PFSK-1 (cell line): ENCODE measurements at regions not wholly inside any gene's neighbourhood (a gene's known extent, or its start where the extent isn't known, plus 50 kb on each side); places are given as distances from the start of the nearest gene placed in this dataset.

Experiments
- FOXP2 ChIP-seq: optimal IDR thresholded peaks from 2 replicates; pipeline ENCODE3; 2011; ENCODE audit warnings: borderline replicate concordance, control low read depth, inconsistent platforms; ENCODE audit not compliant: insufficient read depth; ENCODE audit errors: extremely low read length, extremely low read depth
- POLR2AphosphoS5 ChIP-seq: IDR thresholded peaks from 2 replicates; pipeline ENCODE4 v1.6.1; 2012; ENCODE audit warnings: low read depth, mild to moderate bottlenecking, control low read depth, low read length, moderate library complexity
- SIN3A ChIP-seq: IDR thresholded peaks from 2 replicates; pipeline ENCODE4 v1.6.1; 2012; ENCODE audit warnings: mild to moderate bottlenecking, low read length, moderate library complexity, borderline replicate concordance; ENCODE audit not compliant: insufficient read depth
- TAF1 ChIP-seq: IDR thresholded peaks from 2 replicates; pipeline ENCODE4 v1.6.1; 2012; ENCODE audit warnings: low read length, control low read depth, borderline replicate concordance; ENCODE audit not compliant: insufficient read depth
- TF ChIP-seq, protein P1 (sequence below), 2 experiments: IDR thresholded peaks; 2 replicates each; pipeline versions ENCODE4 v1.6.1 to v1.8.0; 2011 to 2012; ENCODE audit warnings: low read depth in 2 of 2, low read length in 2 of 2, control low read depth in 1 of 2, inconsistent platforms in 1 of 2, mild to moderate bottlenecking in 1 of 2, moderate library complexity in 1 of 2; ENCODE audit not compliant: insufficient read depth in 1 of 2

DNA sequence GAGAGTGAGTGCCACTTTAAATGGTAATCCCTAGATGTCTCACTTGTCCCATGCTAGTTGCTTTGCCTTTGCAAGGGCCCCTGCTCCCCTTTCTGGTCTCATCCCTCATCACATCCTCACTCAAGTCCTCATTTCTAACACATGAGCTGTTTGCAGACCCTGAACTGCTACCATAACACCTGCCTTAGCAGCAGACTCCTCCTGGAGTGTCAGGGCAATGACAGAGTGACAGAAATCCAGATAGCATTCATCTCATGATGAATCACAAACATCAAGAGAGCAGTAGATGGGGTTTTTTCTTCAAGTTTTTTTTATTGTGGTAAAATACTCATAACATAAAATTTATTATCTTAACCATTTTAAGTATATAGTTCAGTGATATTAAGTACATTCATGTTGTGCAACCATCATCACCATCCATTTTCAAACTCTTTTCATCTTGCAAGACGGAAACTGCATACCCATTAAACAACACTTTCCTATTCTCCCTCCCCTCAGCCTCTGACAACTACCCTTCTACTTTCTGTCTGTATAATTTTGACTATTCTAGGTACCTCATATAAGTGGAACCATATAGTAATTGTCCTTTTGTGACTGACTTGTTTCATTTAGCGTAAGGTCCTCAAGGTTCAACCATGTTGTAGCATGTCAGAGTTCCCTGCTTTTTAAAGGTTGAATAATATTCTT lies 133.2 kb upstream of the RPS6KA3 start:
- no peak for TF ChIP-seq TAF1
- TF ChIP-seq, protein P1, sequence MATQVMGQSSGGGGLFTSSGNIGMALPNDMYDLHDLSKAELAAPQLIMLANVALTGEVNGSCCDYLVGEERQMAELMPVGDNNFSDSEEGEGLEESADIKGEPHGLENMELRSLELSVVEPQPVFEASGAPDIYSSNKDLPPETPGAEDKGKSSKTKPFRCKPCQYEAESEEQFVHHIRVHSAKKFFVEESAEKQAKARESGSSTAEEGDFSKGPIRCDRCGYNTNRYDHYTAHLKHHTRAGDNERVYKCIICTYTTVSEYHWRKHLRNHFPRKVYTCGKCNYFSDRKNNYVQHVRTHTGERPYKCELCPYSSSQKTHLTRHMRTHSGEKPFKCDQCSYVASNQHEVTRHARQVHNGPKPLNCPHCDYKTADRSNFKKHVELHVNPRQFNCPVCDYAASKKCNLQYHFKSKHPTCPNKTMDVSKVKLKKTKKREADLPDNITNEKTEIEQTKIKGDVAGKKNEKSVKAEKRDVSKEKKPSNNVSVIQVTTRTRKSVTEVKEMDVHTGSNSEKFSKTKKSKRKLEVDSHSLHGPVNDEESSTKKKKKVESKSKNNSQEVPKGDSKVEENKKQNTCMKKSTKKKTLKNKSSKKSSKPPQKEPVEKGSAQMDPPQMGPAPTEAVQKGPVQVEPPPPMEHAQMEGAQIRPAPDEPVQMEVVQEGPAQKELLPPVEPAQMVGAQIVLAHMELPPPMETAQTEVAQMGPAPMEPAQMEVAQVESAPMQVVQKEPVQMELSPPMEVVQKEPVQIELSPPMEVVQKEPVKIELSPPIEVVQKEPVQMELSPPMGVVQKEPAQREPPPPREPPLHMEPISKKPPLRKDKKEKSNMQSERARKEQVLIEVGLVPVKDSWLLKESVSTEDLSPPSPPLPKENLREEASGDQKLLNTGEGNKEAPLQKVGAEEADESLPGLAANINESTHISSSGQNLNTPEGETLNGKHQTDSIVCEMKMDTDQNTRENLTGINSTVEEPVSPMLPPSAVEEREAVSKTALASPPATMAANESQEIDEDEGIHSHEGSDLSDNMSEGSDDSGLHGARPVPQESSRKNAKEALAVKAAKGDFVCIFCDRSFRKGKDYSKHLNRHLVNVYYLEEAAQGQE (IDR thresholded peaks at IDR 0.05; ENCODE audit: insufficient read depth in 1 of 2, low read depth in 2 of 2, low read length in 2 of 2): no peak
- no peak for TF ChIP-seq POLR2AphosphoS5
- TF ChIP-seq FOXP2: no peak

DNA sequence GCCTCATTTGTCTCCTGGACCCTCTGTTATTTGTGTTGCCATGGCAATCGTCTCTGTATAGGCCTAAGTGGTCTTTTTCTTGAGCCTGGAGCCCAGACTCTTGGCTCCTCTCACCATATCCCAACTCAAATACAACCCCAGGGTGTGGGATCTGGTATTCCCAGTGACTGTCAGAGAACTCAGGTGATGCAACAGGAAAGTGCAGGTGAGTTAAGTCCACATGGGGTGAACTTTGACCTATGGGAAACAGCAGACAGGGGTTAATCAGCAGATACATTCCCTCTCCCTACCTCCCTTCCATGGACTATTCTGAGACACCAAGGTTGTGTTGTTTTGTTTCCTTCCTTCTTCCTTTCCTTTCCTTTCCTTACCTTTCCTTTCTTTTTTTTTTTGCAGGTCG lies 130.9 kb upstream of the RPS6KA3 start:
- TF ChIP-seq SIN3A: no peak
- TF ChIP-seq FOXP2: no peak
- TF ChIP-seq TAF1: no peak
- TF ChIP-seq, protein P1 (IDR thresholded peaks at IDR 0.05; ENCODE audit: insufficient read depth in 1 of 2, low read depth in 2 of 2, low read length in 2 of 2): no peak
- TF ChIP-seq POLR2AphosphoS5: no peak

DNA sequence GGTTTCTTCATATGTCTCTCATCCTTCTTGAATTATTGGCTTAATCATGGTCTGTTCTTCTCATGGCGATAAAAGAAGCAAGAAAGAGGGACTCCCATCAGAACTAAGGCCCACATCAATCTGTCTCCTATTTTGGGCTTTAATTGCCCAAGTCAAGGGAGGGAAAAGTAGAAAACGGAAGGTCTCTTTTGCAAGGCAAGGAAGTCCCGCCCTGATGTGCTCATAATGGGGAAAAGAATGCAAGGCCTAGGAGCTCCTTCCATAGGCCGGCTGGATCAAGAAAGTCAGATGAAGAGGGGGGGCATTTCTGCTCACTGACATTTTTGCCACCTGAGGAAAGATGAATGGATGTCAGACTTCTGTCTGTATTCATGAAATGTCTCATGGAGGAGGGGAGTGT lies 127.7 kb upstream of the RPS6KA3 start:
- TF ChIP-seq, protein P1 (IDR thresholded peaks at IDR 0.05; ENCODE audit: insufficient read depth in 1 of 2, low read depth in 2 of 2, low read length in 2 of 2): no peak
- no peak for TF ChIP-seq POLR2AphosphoS5
- TF ChIP-seq SIN3A: no peak
- TF ChIP-seq FOXP2: no peak
- TF ChIP-seq TAF1: no peak

DNA sequence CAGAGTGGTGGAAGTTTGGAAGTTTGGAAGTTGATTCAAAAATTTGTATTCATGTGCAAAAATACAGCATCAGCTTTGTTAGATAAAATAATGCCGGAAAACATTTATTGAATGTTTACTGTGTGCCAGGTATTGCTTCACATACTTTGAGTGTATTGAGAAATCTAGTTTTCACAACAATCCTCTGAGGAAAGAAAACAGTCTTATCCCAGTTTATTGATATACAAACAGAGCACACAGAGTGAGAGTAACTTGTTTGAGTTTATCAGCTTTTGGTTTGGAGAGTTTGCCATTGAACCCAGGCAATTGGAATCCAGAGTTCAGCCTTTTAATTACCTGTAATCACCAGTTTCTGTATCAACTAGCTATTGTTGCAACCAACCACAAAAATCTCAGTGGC lies 127.2 kb upstream of the RPS6KA3 start:
- no peak for TF ChIP-seq POLR2AphosphoS5
- no peak for TF ChIP-seq SIN3A
- no peak for TF ChIP-seq FOXP2

DNA sequence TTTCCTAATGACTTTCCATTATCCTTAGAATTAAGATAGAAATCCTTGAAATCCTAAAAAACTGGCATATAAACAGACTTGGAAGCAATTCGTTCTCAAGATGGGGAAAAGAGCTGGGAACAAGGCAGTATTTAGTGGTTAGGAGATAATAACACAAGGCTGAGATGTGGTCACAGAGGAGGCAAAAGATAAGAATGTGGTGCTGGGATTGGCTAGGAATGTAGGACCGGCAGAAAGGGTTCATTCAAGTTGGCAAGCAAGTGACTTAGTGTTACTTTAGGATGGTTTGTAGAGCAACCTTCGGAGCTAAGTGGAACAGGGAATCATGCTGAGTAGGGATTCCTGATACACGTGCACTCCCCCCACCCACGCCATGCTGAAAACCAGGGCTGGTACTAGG lies 121.9 kb upstream of the RPS6KA3 start:
- TF ChIP-seq, protein P1 (IDR thresholded peaks at IDR 0.05; ENCODE audit: insufficient read depth in 1 of 2, low read depth in 2 of 2, low read length in 2 of 2): no peak
- TF ChIP-seq SIN3A (no peak), POLR2AphosphoS5 (no peak), TAF1 (no peak), FOXP2 (no peak)
